ENCODE measurements at regions not wholly inside any gene's neighbourhood (a gene's known extent, or its start where the extent isn't known, plus 50 kb on each side); places are given as distances from the start of the nearest gene placed in this dataset.

DNA sequence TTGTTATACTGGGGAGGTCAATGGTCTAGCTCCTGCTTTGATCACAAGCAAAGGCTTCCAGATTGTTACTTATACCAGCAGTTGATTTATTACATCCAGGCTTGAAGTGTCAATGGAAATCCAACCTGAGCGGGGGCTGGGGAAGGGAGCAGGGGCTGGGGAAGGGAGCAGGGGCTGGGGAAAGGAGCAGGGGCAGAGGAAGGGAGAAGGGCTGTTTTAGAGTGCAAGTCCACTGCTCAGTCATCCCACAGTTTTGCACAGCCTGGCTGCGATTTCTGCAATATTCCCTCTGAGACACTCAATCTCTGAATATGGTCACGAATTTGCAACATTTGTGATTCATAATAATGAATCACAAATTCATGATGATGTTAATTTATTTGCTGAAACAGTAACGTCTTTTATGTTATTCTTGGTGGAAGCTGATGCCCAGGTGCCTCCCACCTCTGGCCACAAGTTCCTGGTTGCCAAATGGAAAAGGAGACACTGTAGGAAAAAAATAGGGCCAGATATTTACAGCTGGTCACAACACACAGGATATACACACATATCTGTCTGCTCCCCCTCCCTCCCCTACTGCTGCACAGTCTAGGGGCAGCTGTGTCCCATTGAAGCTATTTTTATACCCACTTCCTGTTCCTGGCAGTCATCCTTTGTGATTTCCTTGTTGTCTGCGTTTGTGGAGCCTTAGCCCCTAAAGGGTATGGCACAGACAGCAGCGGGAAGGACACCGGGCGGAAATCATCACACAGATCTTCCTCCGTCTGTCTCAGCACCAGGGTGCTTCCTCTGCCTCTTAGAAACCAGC is 325.1 kb downstream of the GADD45G start:
- 69 to 74% methylated on average over 9 of the region's 9 CpGs for WGBS, 2 donors
- Histone ChIP-seq H3K4me3 (ENCODE audit: low read length in 2 of 2) (no peak overlapping the region), H3K27ac (ENCODE audit: low read depth in 1 of 2, low read length in 2 of 2) (no peak overlapping the region), H3K9me3 (ENCODE audit: control insufficient read depth, low read length) (no peaks in the 10 kb centered on the region), H3K4me1 (ENCODE audit: control insufficient read depth in 1 of 2, insufficient read depth in 2 of 2, low read length in 2 of 2) (peaks cover 0 to 5% of the 10 kb centered on the region in 2 donors), H3K27me3 (ENCODE audit: control insufficient read depth in 1 of 2, insufficient read depth in 2 of 2, low read length in 1 of 2) (no peaks in the 10 kb centered on the region), H3K36me3 (ENCODE audit: control insufficient read depth in 1 of 2, insufficient read depth in 2 of 2, low read length in 1 of 2) (no peaks in the 10 kb centered on the region)
- DNase-seq (no peak), ATAC-seq (ENCODE audit: low FRiP score) (peak; percentile 20)
- intact Hi-C loops (cut with DNase I): loop anchor here in 1 of 2 donors (5.0 kb wide), 1 partner anchor 157 kb away; no protein-coding TSS in a partner anchor

- 4 to 7% methylated on average over 4 of the region's 4 CpGs for WGBS, 2 donors
- Histone ChIP-seq H3K9me3 (ENCODE audit: control insufficient read depth, low read length) (no peaks in the 10 kb centered on the region), H3K4me1 (ENCODE audit: control insufficient read depth in 1 of 2, insufficient read depth in 2 of 2, low read length in 2 of 2) (peaks cover 0 to 5% of the 10 kb centered on the region in 2 donors), H3K4me3 (ENCODE audit: low read length in 2 of 2) (no peak overlapping the region), H3K27ac (ENCODE audit: low read depth in 1 of 2, low read length in 2 of 2) (peak overlapping the region in 1 of 2 donors; percentile 83), H3K36me3 (ENCODE audit: control insufficient read depth in 1 of 2, insufficient read depth in 2 of 2, low read length in 1 of 2) (no peaks in the 10 kb centered on the region), H3K27me3 (ENCODE audit: control insufficient read depth in 1 of 2, insufficient read depth in 2 of 2, low read length in 1 of 2) (no peaks in the 10 kb centered on the region)
- ATAC-seq (ENCODE audit: low FRiP score) (peak; percentile 51), DNase-seq (no peak)
- intact Hi-C loops (cut with DNase I): no loop called here
Measured at GRCh38 chr9:89933578-89933977, 328.8 kb downstream of the GADD45G start.

DNA sequence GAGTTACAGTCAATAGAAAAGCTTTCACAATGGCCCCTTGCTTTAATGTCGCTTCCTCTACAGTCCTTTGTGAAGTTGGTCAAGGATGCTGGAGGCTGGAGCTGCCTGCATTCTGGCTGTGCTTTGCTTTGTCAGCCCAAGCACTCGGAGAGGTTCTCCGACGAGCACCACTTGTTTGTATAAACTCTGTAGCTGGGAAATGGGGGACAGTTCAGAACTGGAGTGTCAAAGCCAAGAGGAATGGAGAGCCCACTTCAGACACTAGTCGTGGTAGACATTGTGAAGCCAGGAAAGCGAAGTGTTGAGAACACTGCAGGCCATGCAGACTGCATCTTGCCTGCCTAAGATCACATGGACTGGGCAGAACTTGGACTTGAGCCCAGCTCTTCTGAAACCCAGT is 330.3 kb downstream of the GADD45G start:
- H3K36me3 ChIP-seq (ENCODE audit: control insufficient read depth in 1 of 2, insufficient read depth in 2 of 2, low read length in 1 of 2): no peaks in the 10 kb centered on the region
- H3K27ac ChIP-seq (ENCODE audit: low read depth in 1 of 2, low read length in 2 of 2): no peak overlapping the region
- no peaks in the 10 kb centered on the region for H3K9me3 ChIP-seq (ENCODE audit: control insufficient read depth, low read length)
- ATAC-seq (ENCODE audit: low FRiP score) (no peak), DNase-seq (no peak)
- no peaks in the 10 kb centered on the region for H3K27me3 ChIP-seq (ENCODE audit: control insufficient read depth in 1 of 2, insufficient read depth in 2 of 2, low read length in 1 of 2)
- peaks cover 0 to 5% of the 10 kb centered on the region in 2 donors for H3K4me1 ChIP-seq (ENCODE audit: control insufficient read depth in 1 of 2, insufficient read depth in 2 of 2, low read length in 2 of 2)
- H3K4me3 ChIP-seq (ENCODE audit: low read length in 2 of 2): no peak overlapping the region
- intact Hi-C loops (cut with DNase I): no loop called here
- WGBS, 2 donors: 85 to 87% methylated on average over 6 of the region's 6 CpGs

DNA sequence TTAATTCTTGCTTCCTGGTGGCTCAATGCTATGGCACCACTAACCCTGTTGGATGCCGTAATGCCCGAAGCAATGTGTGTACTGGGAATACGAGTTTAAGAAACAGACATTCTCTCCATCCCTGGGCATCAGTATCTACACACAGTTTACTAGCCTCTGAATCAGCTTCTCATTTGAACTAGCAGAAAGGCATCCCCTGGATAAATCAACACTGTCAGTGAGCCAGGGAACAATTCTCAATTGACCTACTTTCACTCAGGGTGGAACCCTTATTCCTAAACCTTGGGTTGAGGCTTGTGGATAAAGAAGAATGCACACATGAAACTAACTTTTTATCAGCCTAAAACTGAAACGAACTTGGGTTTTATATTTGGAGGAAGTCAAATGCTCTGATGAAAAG is 331.0 kb downstream of the GADD45G start:
- ATAC-seq (ENCODE audit: low FRiP score): no peak
- H3K36me3 ChIP-seq (ENCODE audit: control insufficient read depth in 1 of 2, insufficient read depth in 2 of 2, low read length in 1 of 2): no peaks in the 10 kb centered on the region
- intact Hi-C loops (cut with DNase I): no loop called here

GRCh38 chr9:89937051-89937450 is 332.2 kb downstream of the GADD45G start:
- Histone ChIP-seq H3K4me3 (ENCODE audit: low read length in 2 of 2) (no peak overlapping the region), H3K4me1 (ENCODE audit: control insufficient read depth in 1 of 2, insufficient read depth in 2 of 2, low read length in 2 of 2) (peaks cover 0 to 5% of the 10 kb centered on the region in 2 donors), H3K27ac (ENCODE audit: low read depth in 1 of 2, low read length in 2 of 2) (no peak overlapping the region), H3K36me3 (ENCODE audit: control insufficient read depth in 1 of 2, insufficient read depth in 2 of 2, low read length in 1 of 2) (no peaks in the 10 kb centered on the region), H3K27me3 (ENCODE audit: control insufficient read depth in 1 of 2, insufficient read depth in 2 of 2, low read length in 1 of 2) (no peaks in the 10 kb centered on the region), H3K9me3 (ENCODE audit: control insufficient read depth, low read length) (no peaks in the 10 kb centered on the region)
- ATAC-seq (ENCODE audit: low FRiP score): no peak
- no peak for DNase-seq
- WGBS, 2 donors: 96 to 98% methylated on average over 2 of the region's 2 CpGs
- intact Hi-C loops (cut with DNase I): no loop called here

More for the DNA sequence above, 331.0 kb downstream of the GADD45G start:
- Histone ChIP-seq H3K9me3 (ENCODE audit: control insufficient read depth, low read length) (no peaks in the 10 kb centered on the region), H3K27me3 (ENCODE audit: control insufficient read depth in 1 of 2, insufficient read depth in 2 of 2, low read length in 1 of 2) (no peaks in the 10 kb centered on the region), H3K4me3 (ENCODE audit: low read length in 2 of 2) (no peak overlapping the region), H3K27ac (ENCODE audit: low read depth in 1 of 2, low read length in 2 of 2) (no peak overlapping the region), H3K4me1 (ENCODE audit: control insufficient read depth in 1 of 2, insufficient read depth in 2 of 2, low read length in 2 of 2) (peaks cover 0 to 5% of the 10 kb centered on the region in 2 donors)
- 77 to 80% methylated on average over 4 of the region's 4 CpGs for WGBS, 2 donors
- no peak for DNase-seq

DNA sequence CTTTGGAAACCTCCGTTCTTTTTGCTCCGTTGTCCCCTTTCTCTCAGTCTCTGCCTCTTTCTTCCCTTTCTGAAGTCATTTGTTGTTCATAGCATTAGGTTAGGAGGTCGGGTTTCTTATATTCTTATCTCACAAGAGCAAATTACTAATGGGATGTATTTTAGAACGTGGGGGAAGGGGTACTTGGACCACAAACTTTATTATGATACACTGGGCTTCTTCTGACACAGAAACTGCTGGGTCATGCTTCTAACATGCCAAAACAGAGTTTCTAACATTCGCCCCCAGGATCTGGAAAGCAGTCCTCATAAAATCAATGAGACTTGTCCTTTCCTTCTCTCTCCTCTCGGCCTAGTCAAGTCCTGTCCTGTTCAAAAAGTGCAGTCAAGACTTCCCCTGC is 334.4 kb downstream of the GADD45G start:
- intact Hi-C loops (cut with DNase I): no loop called here
- DNase-seq (no peak), ATAC-seq (ENCODE audit: low FRiP score) (no peak)
- Histone ChIP-seq H3K27me3 (ENCODE audit: control insufficient read depth in 1 of 2, insufficient read depth in 2 of 2, low read length in 1 of 2) (no peaks in the 10 kb centered on the region), H3K36me3 (ENCODE audit: control insufficient read depth in 1 of 2, insufficient read depth in 2 of 2, low read length in 1 of 2) (no peaks in the 10 kb centered on the region), H3K4me3 (ENCODE audit: low read length in 2 of 2) (no peak overlapping the region), H3K4me1 (ENCODE audit: control insufficient read depth in 1 of 2, insufficient read depth in 2 of 2, low read length in 2 of 2) (no peaks in the 10 kb centered on the region), H3K9me3 (ENCODE audit: control insufficient read depth, low read length) (no peaks in the 10 kb centered on the region), H3K27ac (ENCODE audit: low read depth in 1 of 2, low read length in 2 of 2) (no peak overlapping the region)
- WGBS, 2 donors: 34 to 47% methylated on average over 6 of the region's 6 CpGs

DNA sequence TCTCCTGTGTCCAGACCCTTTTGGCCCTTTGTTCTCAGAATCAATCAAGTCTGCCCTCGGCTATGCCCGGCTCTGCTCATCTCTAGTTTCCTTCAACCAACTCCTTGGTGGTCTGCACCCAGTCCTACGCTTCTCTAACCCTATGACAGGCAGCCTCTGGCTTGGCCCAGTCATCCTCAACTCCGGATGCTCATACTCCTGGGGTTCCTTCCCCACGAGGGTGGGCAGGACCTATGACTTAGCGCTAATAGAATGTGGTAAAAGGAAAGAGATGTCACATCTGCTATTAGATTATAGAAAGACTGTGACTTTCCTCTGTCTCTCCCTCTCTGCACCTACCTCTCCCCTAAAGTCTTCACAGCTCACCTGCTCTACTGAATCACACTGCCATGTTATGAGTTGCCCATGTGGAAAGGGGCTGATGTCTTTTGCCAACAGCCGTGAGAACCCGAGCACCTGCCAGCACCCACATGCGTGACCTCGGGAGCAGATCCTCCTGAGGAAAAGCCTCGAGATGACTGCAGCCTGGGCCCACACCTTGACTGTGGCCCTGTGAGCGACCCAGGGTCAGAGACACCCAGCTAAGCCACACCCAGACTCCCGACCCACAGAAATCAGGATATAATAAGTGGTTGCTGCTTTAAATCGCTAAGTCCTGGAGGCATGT is 334.9 kb downstream of the GADD45G start:
- H3K4me1 ChIP-seq (ENCODE audit: control insufficient read depth in 1 of 2, insufficient read depth in 2 of 2, low read length in 2 of 2): no peaks in the 10 kb centered on the region

GRCh38 chr9:89940625-89941024 is 335.8 kb downstream of the GADD45G start:
- H3K4me1 ChIP-seq (ENCODE audit: control insufficient read depth in 1 of 2, insufficient read depth in 2 of 2, low read length in 2 of 2): no peaks in the 10 kb centered on the region

More for the DNA sequence above, 334.9 kb downstream of the GADD45G start:
- WGBS, 2 donors: 95 to 96% methylated on average over 14 of the region's 14 CpGs
- Histone ChIP-seq H3K27me3 (ENCODE audit: control insufficient read depth in 1 of 2, insufficient read depth in 2 of 2, low read length in 1 of 2) (no peaks in the 10 kb centered on the region), H3K27ac (ENCODE audit: low read depth in 1 of 2, low read length in 2 of 2) (no peak overlapping the region), H3K9me3 (ENCODE audit: control insufficient read depth, low read length) (no peaks in the 10 kb centered on the region), H3K4me3 (ENCODE audit: low read length in 2 of 2) (no peak overlapping the region), H3K36me3 (ENCODE audit: control insufficient read depth in 1 of 2, insufficient read depth in 2 of 2, low read length in 1 of 2) (no peaks in the 10 kb centered on the region)
- no peak for ATAC-seq (ENCODE audit: low FRiP score)
- DNase-seq: no peak
- intact Hi-C loops (cut with DNase I): loop anchor here in 1 of 2 donors (5.0 kb wide), 1 partner anchor 63 kb away; no protein-coding TSS in a partner anchor

More at GRCh38 chr9:89940625-89941024, 335.8 kb downstream of the GADD45G start:
- Histone ChIP-seq H3K4me3 (ENCODE audit: low read length in 2 of 2) (no peak overlapping the region), H3K36me3 (ENCODE audit: control insufficient read depth in 1 of 2, insufficient read depth in 2 of 2, low read length in 1 of 2) (no peaks in the 10 kb centered on the region), H3K9me3 (ENCODE audit: control insufficient read depth, low read length) (no peaks in the 10 kb centered on the region), H3K27me3 (ENCODE audit: control insufficient read depth in 1 of 2, insufficient read depth in 2 of 2, low read length in 1 of 2) (no peaks in the 10 kb centered on the region), H3K27ac (ENCODE audit: low read depth in 1 of 2, low read length in 2 of 2) (no peak overlapping the region)
- DNase-seq: no peak
- intact Hi-C loops (cut with DNase I): loop anchor here in 1 of 2 donors (5.0 kb wide), 1 partner anchor 62 kb away; no protein-coding TSS in a partner anchor
- WGBS, 2 donors: 91 to 97% methylated on average over 5 of the region's 5 CpGs
- no peak for ATAC-seq (ENCODE audit: low FRiP score)
